Activated CD8-positive, alpha-beta T cell treated with anti-CD3 and anti-CD28 coated beads, Interleukin-2, amount 10 ng/mL, durations not matched to agents 7 days and 5 days (primary cell): ENCODE measurements at regions not wholly inside any gene's neighbourhood (a gene's known extent, or its start where the extent isn't known, plus 50 kb on each side); places are given as distances from the start of the nearest gene placed in this dataset.

Experiments used
- ATAC-seq: fragments of 150-1000 bp; cut with Tn5 transposase; one replicate; pipeline ENCODE4 v1.10.0; 2021; ENCODE audit warnings: moderate library complexity
- CTCF ChIA-PET: fragments of 350-600 bp; sonication (Branson Sonifier 250); formaldehyde crosslinking; loops from one replicate; lab custom pipeline; 2021; ENCODE audit warnings: antibody characterized with exemption; lab: Charles Lee
- POLR2A ChIA-PET: fragments of 350-600 bp; sonication (Branson Sonifier 250); formaldehyde crosslinking; loops from one replicate; lab custom pipeline; 2021; ENCODE audit warnings: antibody characterized with exemption; lab: Charles Lee
- DNase-seq: peaks from one replicate; pipeline ENCODE4 v3.0.0-alpha.2; 2020
- H3K27ac Mint-ChIP-seq: one replicate; pipeline ENCODE4 v1.8.0; 2021; ENCODE audit warnings: mild to moderate bottlenecking, mixed read lengths
- H3K27me3 Mint-ChIP-seq: one replicate; pipeline ENCODE4 v1.8.0; 2021; ENCODE audit warnings: low read depth, mixed read lengths
- H3K36me3 Mint-ChIP-seq: one replicate; pipeline ENCODE4 v1.8.0; 2021; ENCODE audit warnings: low read depth, mixed read lengths
- H3K4me1 Mint-ChIP-seq: one replicate; pipeline ENCODE4 v1.8.0; 2021; ENCODE audit warnings: low read depth, mixed read lengths
- H3K4me3 Mint-ChIP-seq: one replicate; pipeline ENCODE4 v1.8.0; 2021; ENCODE audit warnings: mild to moderate bottlenecking, mixed read lengths
- H3K9me3 Mint-ChIP-seq: one replicate; pipeline ENCODE4 v1.8.0; 2022; ENCODE audit warnings: mixed read lengths; ENCODE audit not compliant: insufficient read depth

GRCh38 chr14:39734306-39734705 is 302.1 kb upstream of the FBXO33 start:
- DNase-seq (no peak), ATAC-seq (no peak)
- no peak overlapping the region for H3K27ac Mint-ChIP-seq
- H3K27me3 Mint-ChIP-seq, result no peaks in the 10 kb centered on the region
- H3K4me3 Mint-ChIP-seq, result no peak overlapping the region
- H3K36me3 Mint-ChIP-seq, result no peaks in the 10 kb centered on the region
- ChIA-PET CTCF (no interaction called here), POLR2A (no interaction called here)
- no peaks in the 10 kb centered on the region for H3K9me3 Mint-ChIP-seq
- H3K4me1 Mint-ChIP-seq, result no peaks in the 10 kb centered on the region

GRCh38 chr14:39733741-39734140 is 301.5 kb upstream of the FBXO33 start:
- Mint-ChIP-seq H3K27me3 (no peaks in the 10 kb centered on the region), H3K4me3 (no peak overlapping the region), H3K36me3 (no peaks in the 10 kb centered on the region), H3K9me3 (no peaks in the 10 kb centered on the region), H3K4me1 (no peaks in the 10 kb centered on the region), H3K27ac (no peak overlapping the region)
- no peak for ATAC-seq
- ChIA-PET POLR2A (no interaction called here), CTCF (no interaction called here)
- DNase-seq, result no peak

- no peaks in the 10 kb centered on the region for H3K27me3 Mint-ChIP-seq
- ATAC-seq, result no peak
- ChIA-PET CTCF (interaction anchor here (0.8 to 1.6 kb wide), 2 partner anchors 10 to 172 kb away, joined by 3 read pairs; no protein-coding TSS in a partner anchor), POLR2A (no interaction called here)
- H3K4me3 Mint-ChIP-seq, result no peak overlapping the region
- DNase-seq, result no peak
- no peaks in the 10 kb centered on the region for H3K9me3 Mint-ChIP-seq
- H3K4me1 Mint-ChIP-seq, result no peaks in the 10 kb centered on the region
- no peaks in the 10 kb centered on the region for H3K36me3 Mint-ChIP-seq
- H3K27ac Mint-ChIP-seq, result no peak overlapping the region
Observed at GRCh38 chr14:39731912-39732311, 299.7 kb upstream of the FBXO33 start.

- H3K4me1 Mint-ChIP-seq, result no peaks in the 10 kb centered on the region
- DNase-seq, result no peak
- no peak for ATAC-seq
- no peak overlapping the region for H3K4me3 Mint-ChIP-seq
- H3K27ac Mint-ChIP-seq, result no peak overlapping the region
- POLR2A ChIA-PET, result no interaction called here
- H3K27me3 Mint-ChIP-seq, result no peaks in the 10 kb centered on the region
- H3K9me3 Mint-ChIP-seq, result no peaks in the 10 kb centered on the region
- CTCF ChIA-PET, result no interaction called here
- H3K36me3 Mint-ChIP-seq, result no peaks in the 10 kb centered on the region
Observed at GRCh38 chr14:39726563-39726962, 294.3 kb upstream of the FBXO33 start.

- ChIA-PET POLR2A (no interaction called here), CTCF (interaction anchor here (1.2 kb wide), 1 partner anchor 9 kb away, joined by 3 read pairs; no protein-coding TSS in a partner anchor)
- Mint-ChIP-seq H3K9me3 (no peaks in the 10 kb centered on the region), H3K27ac (no peak overlapping the region), H3K36me3 (no peaks in the 10 kb centered on the region), H3K27me3 (no peaks in the 10 kb centered on the region), H3K4me1 (no peaks in the 10 kb centered on the region), H3K4me3 (no peak overlapping the region)
- DNase-seq, result no peak
- no peak for ATAC-seq
Observed at GRCh38 chr14:39722547-39723273, 290.5 kb upstream of the FBXO33 start.

- no peaks in the 10 kb centered on the region for H3K36me3 Mint-ChIP-seq
- no peaks in the 10 kb centered on the region for H3K4me1 Mint-ChIP-seq
- H3K27me3 Mint-ChIP-seq, result no peaks in the 10 kb centered on the region
- CTCF ChIA-PET, result no interaction called here
- H3K27ac Mint-ChIP-seq, result no peak overlapping the region
- no peak for DNase-seq
- no peak for ATAC-seq
- H3K9me3 Mint-ChIP-seq, result no peaks in the 10 kb centered on the region
- no peak overlapping the region for H3K4me3 Mint-ChIP-seq
- POLR2A ChIA-PET, result no interaction called here
Observed at GRCh38 chr14:39716987-39717570, 284.8 kb upstream of the FBXO33 start.

GRCh38 chr14:39712293-39712999 is 280.2 kb upstream of the FBXO33 start:
- Mint-ChIP-seq H3K4me3 (no peak overlapping the region), H3K36me3 (no peaks in the 10 kb centered on the region), H3K9me3 (no peaks in the 10 kb centered on the region), H3K4me1 (no peaks in the 10 kb centered on the region), H3K27me3 (no peaks in the 10 kb centered on the region), H3K27ac (no peak overlapping the region)
- no peak for ATAC-seq
- DNase-seq, result no peak
- ChIA-PET POLR2A (no interaction called here), CTCF (no interaction called here)

GRCh38 chr14:39704594-39704993 is 272.4 kb upstream of the FBXO33 start:
- no peak for ATAC-seq
- no peaks in the 10 kb centered on the region for H3K4me1 Mint-ChIP-seq
- H3K9me3 Mint-ChIP-seq, result peaks cover 14% of the 10 kb centered on the region
- no peaks in the 10 kb centered on the region for H3K36me3 Mint-ChIP-seq
- CTCF ChIA-PET, result no interaction called here
- POLR2A ChIA-PET, result no interaction called here
- no peak overlapping the region for H3K4me3 Mint-ChIP-seq
- H3K27me3 Mint-ChIP-seq, result no peaks in the 10 kb centered on the region
- no peak for DNase-seq
- H3K27ac Mint-ChIP-seq, result no peak overlapping the region

GRCh38 chr14:39694341-39694740 is 262.1 kb upstream of the FBXO33 start:
- H3K9me3 Mint-ChIP-seq, result no peaks in the 10 kb centered on the region
- no peak for ATAC-seq
- POLR2A ChIA-PET, result no interaction called here

GRCh38 chr14:39683691-39684260 is 251.5 kb upstream of the FBXO33 start:
- Mint-ChIP-seq H3K4me3 (no peak overlapping the region), H3K36me3 (no peaks in the 10 kb centered on the region), H3K27me3 (no peaks in the 10 kb centered on the region), H3K27ac (no peak overlapping the region), H3K9me3 (no peaks in the 10 kb centered on the region), H3K4me1 (no peaks in the 10 kb centered on the region)
- DNase-seq, result no peak
- no peak for ATAC-seq
- ChIA-PET CTCF (interaction anchor here (1.3 kb wide), 1 partner anchor 13 kb away, joined by 3 read pairs; no protein-coding TSS in a partner anchor), POLR2A (no interaction called here)

More at GRCh38 chr14:39694341-39694740, 262.1 kb upstream of the FBXO33 start:
- Mint-ChIP-seq H3K27ac (no peak overlapping the region), H3K27me3 (no peaks in the 10 kb centered on the region), H3K36me3 (no peaks in the 10 kb centered on the region), H3K4me1 (no peaks in the 10 kb centered on the region), H3K4me3 (no peak overlapping the region)
- DNase-seq, result no peak
- CTCF ChIA-PET, result no interaction called here

GRCh38 chr14:39682582-39682981 is 250.3 kb upstream of the FBXO33 start:
- ChIA-PET POLR2A (no interaction called here), CTCF (interaction anchor here (1.3 kb wide), 1 partner anchor 14 kb away, joined by 3 read pairs; no protein-coding TSS in a partner anchor)
- Mint-ChIP-seq H3K36me3 (no peaks in the 10 kb centered on the region), H3K9me3 (no peaks in the 10 kb centered on the region), H3K27me3 (no peaks in the 10 kb centered on the region), H3K27ac (no peak overlapping the region), H3K4me1 (no peaks in the 10 kb centered on the region), H3K4me3 (no peak overlapping the region)
- DNase-seq (no peak), ATAC-seq (no peak)
